NOMO-1 treated with DMSO at 0.1 percent for 48 hours (cell line): ENCODE measurements at regions not wholly inside any gene's neighbourhood (a gene's known extent, or its start where the extent isn't known, plus 50 kb on each side); places are given as distances from the start of the nearest gene placed in this dataset.

Experiments used
- DNase-seq: peaks from one replicate; lab custom pipeline; 2025; ENCODE audit not compliant: unreplicated experiment; lab: John Stamatoyannopoulos, UW

- DNase-seq = no peak
Observed at GRCh38 chr3:10759495-10759894, 56.5 kb upstream of the SLC6A11 start.

GRCh38 chr3:10760199-10760598 is 55.8 kb upstream of the SLC6A11 start:
- no peak for DNase-seq

GRCh38 chr3:10761583-10761982 is 54.4 kb upstream of the SLC6A11 start:
- no peak for DNase-seq

GRCh38 chr3:10762116-10762515 is 53.9 kb upstream of the SLC6A11 start:
- DNase-seq = no peak

GRCh38 chr3:10762611-10763247 is 53.3 kb upstream of the SLC6A11 start:
- no peak for DNase-seq

- no peak for DNase-seq
Observed at GRCh38 chr3:10763248-10763620, 52.8 kb upstream of the SLC6A11 start.

GRCh38 chr3:10763817-10764258 is 52.2 kb upstream of the SLC6A11 start:
- no peak for DNase-seq

GRCh38 chr3:10764259-10765051 is 51.6 kb upstream of the SLC6A11 start:
- DNase-seq = no peak

GRCh38 chr3:10766049-10766705 is 49.9 kb upstream of the SLC6A11 start:
- no peak for DNase-seq
